ENCODE measurements at regions not wholly inside any gene's neighbourhood (a gene's known extent, or its start where the extent isn't known, plus 50 kb on each side); places are given as distances from the start of the nearest gene placed in this dataset.

GRCh38 chr17:65393514-65393913 is 167.9 kb downstream of the AXIN2 start:
- TF ChIP-seq ARNT (IDR thresholded peaks at IDR 0.05) = no peak
- TF ChIP-seq FOXM1 (IDR thresholded peaks at IDR 0.05; ENCODE audit: borderline replicate concordance) = no peak
- TF ChIP-seq SP1 (IDR thresholded peaks at IDR 0.05) = no peak
- no peak for TF ChIP-seq HDGF (IDR thresholded peaks at IDR 0.05; ENCODE audit: borderline replicate concordance)
- TF ChIP-seq SUZ12 (IDR thresholded peaks at IDR 0.05) = no peak
- TF ChIP-seq BHLHE40 (IDR thresholded peaks at IDR 0.05; ENCODE audit: borderline replicate concordance) = no peak
- TF ChIP-seq FOXK2 (IDR thresholded peaks at IDR 0.05) = no peak
- TF ChIP-seq, protein P1, sequence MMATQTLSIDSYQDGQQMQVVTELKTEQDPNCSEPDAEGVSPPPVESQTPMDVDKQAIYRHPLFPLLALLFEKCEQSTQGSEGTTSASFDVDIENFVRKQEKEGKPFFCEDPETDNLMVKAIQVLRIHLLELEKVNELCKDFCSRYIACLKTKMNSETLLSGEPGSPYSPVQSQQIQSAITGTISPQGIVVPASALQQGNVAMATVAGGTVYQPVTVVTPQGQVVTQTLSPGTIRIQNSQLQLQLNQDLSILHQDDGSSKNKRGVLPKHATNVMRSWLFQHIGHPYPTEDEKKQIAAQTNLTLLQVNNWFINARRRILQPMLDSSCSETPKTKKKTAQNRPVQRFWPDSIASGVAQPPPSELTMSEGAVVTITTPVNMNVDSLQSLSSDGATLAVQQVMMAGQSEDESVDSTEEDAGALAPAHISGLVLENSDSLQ (IDR thresholded peaks at IDR 0.05) = no peak
- no peak for TF ChIP-seq FOXA1 (IDR thresholded peaks at IDR 0.05)
- no peak for TF ChIP-seq LEF1 (IDR thresholded peaks at IDR 0.05; ENCODE audit: borderline replicate concordance)
- no peak for TF ChIP-seq CTBP1 (IDR thresholded peaks at IDR 0.05; ENCODE audit: borderline replicate concordance)
- no peak for TF ChIP-seq TARDBP (IDR thresholded peaks at IDR 0.05)
- TF ChIP-seq NFRKB (IDR thresholded peaks at IDR 0.05) = no peak
- TF ChIP-seq L3MBTL2 (conservative IDR thresholded peaks at IDR 0.05) = no peak
- TF ChIP-seq ZNF384 (IDR thresholded peaks at IDR 0.05) = no peak
- ChIA-PET POLR2A (no interaction called here), CTCF (no interaction called here)
- DNase-seq (ENCODE audit: extremely low spot score) = no peak

- ChIA-PET CTCF (no interaction called here), POLR2A (no interaction called here)
- DNase-seq (ENCODE audit: extremely low spot score) = no peak
- TF ChIP-seq, protein P1 (IDR thresholded peaks at IDR 0.05) = no peak
These were observed 171.5 kb downstream of the AXIN2 start for GRCh38 chr17:65389949-65390348.

DNA sequence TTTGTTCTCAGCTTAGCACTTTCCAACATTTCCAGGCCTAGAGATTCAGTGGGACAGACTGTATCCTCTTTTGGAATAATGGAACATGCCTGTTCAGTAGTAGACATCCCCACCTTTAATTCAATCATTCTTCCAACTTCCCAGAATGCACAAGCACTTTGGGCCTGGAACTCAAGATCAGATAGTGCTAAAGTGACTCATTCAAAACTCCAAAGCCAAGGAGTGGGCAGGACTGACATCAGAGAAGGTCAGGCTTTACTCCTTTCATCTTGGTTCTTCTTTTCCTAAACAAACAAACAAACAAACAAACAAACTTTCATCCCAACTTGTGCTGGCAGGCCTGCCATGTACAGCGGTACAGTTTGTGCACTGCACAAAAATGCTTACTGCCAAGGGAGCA is 172.0 kb downstream of the AXIN2 start:
- TF ChIP-seq FOXA1 (IDR thresholded peaks at IDR 0.05) (no peak), LEF1 (IDR thresholded peaks at IDR 0.05; ENCODE audit: borderline replicate concordance) (no peak), L3MBTL2 (conservative IDR thresholded peaks at IDR 0.05) (no peak), ZNF384 (IDR thresholded peaks at IDR 0.05) (no peak), BHLHE40 (IDR thresholded peaks at IDR 0.05; ENCODE audit: borderline replicate concordance) (no peak), TARDBP (IDR thresholded peaks at IDR 0.05) (no peak), ELF4 (IDR thresholded peaks at IDR 0.05) (no peak), HDGF (IDR thresholded peaks at IDR 0.05; ENCODE audit: borderline replicate concordance) (no peak), ARNT (IDR thresholded peaks at IDR 0.05) (no peak)
- TF ChIP-seq, protein P1 (IDR thresholded peaks at IDR 0.05) = no peak
- ChIA-PET CTCF (no interaction called here), POLR2A (no interaction called here)
- DNase-seq (ENCODE audit: extremely low spot score) = no peak

- POLR2A ChIA-PET = no interaction called here
- no peak for DNase-seq (ENCODE audit: extremely low spot score)
- no peak for TF ChIP-seq TARDBP (IDR thresholded peaks at IDR 0.05)
- TF ChIP-seq L3MBTL2 (conservative IDR thresholded peaks at IDR 0.05) = no peak
- TF ChIP-seq FOXM1 (IDR thresholded peaks at IDR 0.05; ENCODE audit: borderline replicate concordance) = no peak
- TF ChIP-seq BHLHE40 (IDR thresholded peaks at IDR 0.05; ENCODE audit: borderline replicate concordance) = no peak
- TF ChIP-seq NFRKB (IDR thresholded peaks at IDR 0.05) = no peak
- TF ChIP-seq ELF4 (IDR thresholded peaks at IDR 0.05) = no peak
- TF ChIP-seq ZNF384 (IDR thresholded peaks at IDR 0.05) = no peak
- TF ChIP-seq SP1 (IDR thresholded peaks at IDR 0.05) = no peak
- CTCF ChIA-PET = no interaction called here
These were observed 172.5 kb downstream of the AXIN2 start for GRCh38 chr17:65388911-65389310.

- POLR2A ChIA-PET = no interaction called here
- CTCF ChIA-PET = no interaction called here
- DNase-seq (ENCODE audit: extremely low spot score) = no peak
- TF ChIP-seq SUZ12 (IDR thresholded peaks at IDR 0.05) (no peak), HDGF (IDR thresholded peaks at IDR 0.05; ENCODE audit: borderline replicate concordance) (no peak), LEF1 (IDR thresholded peaks at IDR 0.05; ENCODE audit: borderline replicate concordance) (no peak), L3MBTL2 (conservative IDR thresholded peaks at IDR 0.05) (no peak), ZNF384 (IDR thresholded peaks at IDR 0.05) (no peak), TARDBP (IDR thresholded peaks at IDR 0.05) (no peak), FOXM1 (IDR thresholded peaks at IDR 0.05; ENCODE audit: borderline replicate concordance) (no peak), FOXA1 (IDR thresholded peaks at IDR 0.05) (no peak), BHLHE40 (IDR thresholded peaks at IDR 0.05; ENCODE audit: borderline replicate concordance) (no peak), ARNT (IDR thresholded peaks at IDR 0.05) (no peak), CTBP1 (IDR thresholded peaks at IDR 0.05; ENCODE audit: borderline replicate concordance) (no peak), FOXK2 (IDR thresholded peaks at IDR 0.05) (no peak), ELF4 (IDR thresholded peaks at IDR 0.05) (no peak)
- TF ChIP-seq, protein P1 (IDR thresholded peaks at IDR 0.05) = no peak
These were observed 174.1 kb downstream of the AXIN2 start for GRCh38 chr17:65387322-65387721.

DNA sequence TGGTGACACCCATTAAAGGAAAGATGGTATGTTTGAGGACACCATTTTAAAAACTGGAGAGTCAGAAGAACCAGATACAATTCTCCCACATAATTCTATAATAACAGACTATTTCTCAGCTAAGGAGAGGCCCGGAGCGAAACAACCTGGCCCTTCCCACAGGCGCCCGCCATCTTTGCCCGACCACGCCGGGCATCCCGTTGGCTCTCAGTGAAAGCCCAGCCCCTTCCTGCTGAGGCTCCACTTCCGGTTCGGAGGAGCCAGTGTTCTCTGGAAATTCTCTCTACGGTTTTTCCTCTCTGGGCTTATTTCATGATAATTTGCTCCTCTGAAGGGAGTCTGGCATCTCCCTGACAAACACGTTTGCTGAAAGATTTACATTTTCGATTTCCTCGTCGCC is 175.7 kb downstream of the AXIN2 start:
- TF ChIP-seq SP1 (IDR thresholded peaks at IDR 0.05) = no peak
- no peak for TF ChIP-seq NFRKB (IDR thresholded peaks at IDR 0.05)
- no peak for TF ChIP-seq ELF4 (IDR thresholded peaks at IDR 0.05)
- TF ChIP-seq, protein P1 (IDR thresholded peaks at IDR 0.05) = no peak
- no peak for TF ChIP-seq FOXA1 (IDR thresholded peaks at IDR 0.05)
- no peak for TF ChIP-seq ARNT (IDR thresholded peaks at IDR 0.05)
- TF ChIP-seq ZNF384 (IDR thresholded peaks at IDR 0.05) = no peak
- no peak for TF ChIP-seq L3MBTL2 (conservative IDR thresholded peaks at IDR 0.05)
- TF ChIP-seq FOXM1 (IDR thresholded peaks at IDR 0.05; ENCODE audit: borderline replicate concordance) = no peak
- TF ChIP-seq LEF1 (IDR thresholded peaks at IDR 0.05; ENCODE audit: borderline replicate concordance) = no peak
- TF ChIP-seq BHLHE40 (IDR thresholded peaks at IDR 0.05; ENCODE audit: borderline replicate concordance) = no peak
- ChIA-PET POLR2A (no interaction called here), CTCF (no interaction called here)
- DNase-seq (ENCODE audit: extremely low spot score) = no peak

All from HEK293T (cell line).